ENCODE measurements at regions not wholly inside any gene's neighbourhood (a gene's known extent, or its start where the extent isn't known, plus 50 kb on each side); places are given as distances from the start of the nearest gene placed in this dataset.

DNA sequence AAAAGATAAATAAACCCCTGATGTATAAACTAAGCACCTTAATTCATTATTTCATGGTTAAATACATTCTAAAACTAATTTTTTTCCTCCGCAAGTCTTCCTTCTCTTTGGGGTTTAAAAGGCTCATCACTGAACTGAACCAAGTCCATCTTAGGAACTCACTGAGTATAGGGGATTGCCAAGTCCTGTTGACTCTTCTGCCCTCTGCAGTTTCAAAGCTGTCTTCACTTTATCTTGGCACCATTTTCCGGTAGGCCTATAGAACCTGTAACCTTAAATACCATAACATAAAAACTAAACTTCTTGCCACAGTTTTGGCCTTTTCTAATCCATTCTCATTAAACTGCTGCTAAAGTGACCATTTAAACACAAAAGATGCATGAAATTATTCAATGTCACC lies 66.5 kb upstream of the USPL1 start:
- H3K27me3 ChIP-seq (ENCODE audit: control insufficient read depth, insufficient read depth, low read length), result no peaks in the 10 kb centered on the region
- H3K56ac ChIP-seq (ENCODE audit: extremely low read depth, insufficient read depth, low read length), result no peak overlapping the region
- no peaks in the 10 kb centered on the region for H3K9me3 ChIP-seq (ENCODE audit: control insufficient read depth, insufficient read depth, low read length)
- no peak overlapping the region for H4K8ac ChIP-seq (ENCODE audit: low read depth in 2 of 2, low read length in 2 of 2)
- H2BK5ac ChIP-seq (ENCODE audit: low read depth, low read length, poor library complexity, severe bottlenecking), result no peak overlapping the region
- H4K5ac ChIP-seq (ENCODE audit: low read depth, low read length), result no peak overlapping the region
- no peak overlapping the region for H3K4me2 ChIP-seq (ENCODE audit: low read depth, low read length)
- no peak overlapping the region for H3K14ac ChIP-seq (replicated peaks; ENCODE audit: low read depth, low read length)
- H4K20me1 ChIP-seq (ENCODE audit: insufficient read depth, low read length), result no peaks in the 10 kb centered on the region
- no peaks in the 10 kb centered on the region; a peak in 1 of 4 replicates for H3K79me1 ChIP-seq (ENCODE audit: low read depth in 1 of 2, low read length in 2 of 2)
- CTCF ChIA-PET, result no interaction called here
- no peaks in the 10 kb centered on the region for H3K36me3 ChIP-seq (ENCODE audit: control insufficient read depth, insufficient read depth, low read length)
- DNase-seq, result peak; percentile 43
- H2AK5ac ChIP-seq (ENCODE audit: low read depth, low read length), result no peak overlapping the region
- H2AFZ ChIP-seq (replicated peaks; ENCODE audit: low read length, poor library complexity), result no peak overlapping the region
- ATAC-seq (ENCODE audit: low read depth), result 0 out of 2 replicates have a peak, but pooled peaks have one; percentile 27
- H3K18ac ChIP-seq (ENCODE audit: low read depth, low read length), result no peak overlapping the region
- intact Hi-C loops (cut with micrococcal nuclease), result no loop called here
- dilution Hi-C loops (cut with HindIII; ENCODE audit: low sequenced_read_pairs, unreplicated experiment), result no loop called here
- WGBS, 2 experiments (ENCODE audit: extremely low coverage in 2 of 2, insufficient read length in 1 of 2), result 57% methylated on average over 1 of the region's 2 CpGs; no CpG with 5 or more reads in 1 of the 2 experiments
- no peak overlapping the region for H2BK20ac ChIP-seq (ENCODE audit: low read depth, low read length)
- H2BK120ac ChIP-seq (ENCODE audit: low read depth, low read length), result no peak overlapping the region
- POLR2A ChIA-PET (ENCODE audit: unreplicated experiment), result no interaction called here
- no peak overlapping the region for H4K91ac ChIP-seq (ENCODE audit: insufficient read depth, low read depth, low read length)
- H2BK15ac ChIP-seq (ENCODE audit: low read depth, low read length), result no peak overlapping the region
- peak; percentile 40 for TF ChIP-seq RAD21 (IDR thresholded peaks at IDR 0.05; ENCODE audit: low read length)
- TF ChIP-seq RFX5 (IDR thresholded peaks at IDR 0.05; ENCODE audit: low read depth, low read length), result no peak
- TF ChIP-seq MAZ (IDR thresholded peaks at IDR 0.05; ENCODE audit: borderline replicate concordance, low read depth, low read length), result no peak
- peak; percentile 35; the same call in 1 of the 2 replicates for TF ChIP-seq SMC3 (IDR thresholded peaks at IDR 0.05; ENCODE audit: low read depth, low read length)
- no peak for TF ChIP-seq NFE2L2 (IDR thresholded peaks at IDR 0.05; ENCODE audit: low read depth, low read length)
- TF ChIP-seq, protein P1, sequence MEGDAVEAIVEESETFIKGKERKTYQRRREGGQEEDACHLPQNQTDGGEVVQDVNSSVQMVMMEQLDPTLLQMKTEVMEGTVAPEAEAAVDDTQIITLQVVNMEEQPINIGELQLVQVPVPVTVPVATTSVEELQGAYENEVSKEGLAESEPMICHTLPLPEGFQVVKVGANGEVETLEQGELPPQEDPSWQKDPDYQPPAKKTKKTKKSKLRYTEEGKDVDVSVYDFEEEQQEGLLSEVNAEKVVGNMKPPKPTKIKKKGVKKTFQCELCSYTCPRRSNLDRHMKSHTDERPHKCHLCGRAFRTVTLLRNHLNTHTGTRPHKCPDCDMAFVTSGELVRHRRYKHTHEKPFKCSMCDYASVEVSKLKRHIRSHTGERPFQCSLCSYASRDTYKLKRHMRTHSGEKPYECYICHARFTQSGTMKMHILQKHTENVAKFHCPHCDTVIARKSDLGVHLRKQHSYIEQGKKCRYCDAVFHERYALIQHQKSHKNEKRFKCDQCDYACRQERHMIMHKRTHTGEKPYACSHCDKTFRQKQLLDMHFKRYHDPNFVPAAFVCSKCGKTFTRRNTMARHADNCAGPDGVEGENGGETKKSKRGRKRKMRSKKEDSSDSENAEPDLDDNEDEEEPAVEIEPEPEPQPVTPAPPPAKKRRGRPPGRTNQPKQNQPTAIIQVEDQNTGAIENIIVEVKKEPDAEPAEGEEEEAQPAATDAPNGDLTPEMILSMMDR (conservative IDR thresholded peaks at IDR 0.05; ENCODE audit: low read depth, low read length), result peak; percentile 38
- no peaks in the 10 kb centered on the region for H3K9me1 ChIP-seq (ENCODE audit: insufficient read depth, low read length)
- H3K4me1 ChIP-seq (ENCODE audit: control insufficient read depth, insufficient read depth, low read length), result no peaks in the 10 kb centered on the region
- no peak overlapping the region for H3K4me3 ChIP-seq (ENCODE audit: insufficient read depth, low read depth, low read length)
- H3K4ac ChIP-seq (ENCODE audit: low read depth, low read length), result no peak overlapping the region
- H3K27ac ChIP-seq (ENCODE audit: insufficient read depth, low read length), result no peak overlapping the region
- no peak overlapping the region for H2AK9ac ChIP-seq (replicated peaks; ENCODE audit: low read depth, low read length, poor library complexity)
- BruUV-seq (replicated peaks), result no TSS peak
- no peak overlapping the region for H3K23ac ChIP-seq (ENCODE audit: low read depth, low read length)
- no peak overlapping the region for H3K9ac ChIP-seq (ENCODE audit: low read depth, low read length)
- in situ Hi-C loops (cut with MboI; ENCODE audit: low sequenced_read_pairs), result no loop called here
